Stimulated activated CD4-positive, alpha-beta T cell treated with anti-CD3 and anti-CD28 coated beads, Interleukin-4, amount 100 ng/mL, for 24 hours (primary cell): ENCODE measurements at regions not wholly inside any gene's neighbourhood (a gene's known extent, or its start where the extent isn't known, plus 50 kb on each side); places are given as distances from the start of the nearest gene placed in this dataset.
A peak's percentile ranks its signal among the peaks of the same experiment; 100 is the strongest.
"Not testable (repeated sequence)": the region's sequence is repeated elsewhere in the genome, so short reads cannot be mapped to it uniquely, and the experiment has no call there.

Experiments
- DNase-seq: peaks from one replicate; pipeline ENCODE4 v3.0.0-alpha.2; 2020

GRCh38 chr13:74264333-74264732 lies 130.1 kb upstream of the KLF12 start:
- no peak for DNase-seq

DNA sequence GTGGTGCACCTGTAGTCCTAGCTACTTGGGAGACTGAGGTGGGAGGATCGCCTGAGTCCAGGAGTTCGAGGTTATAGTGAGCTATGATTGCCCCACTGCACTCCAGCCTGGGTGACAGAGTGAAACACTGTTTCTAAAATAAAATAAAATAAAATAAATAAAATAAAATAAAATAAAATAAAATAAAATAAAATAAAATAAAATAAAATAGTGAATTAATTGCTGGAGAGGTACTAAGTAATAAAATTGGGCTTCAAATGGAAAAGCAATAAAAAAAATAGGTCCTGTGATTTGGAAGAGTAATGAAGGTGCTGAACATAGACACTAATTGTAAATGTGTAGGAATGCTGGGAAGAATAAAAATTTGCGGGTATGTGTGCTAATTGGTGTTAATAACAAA lies 126.2 kb upstream of the KLF12 start:
- not testable (repeated sequence) for DNase-seq

DNA sequence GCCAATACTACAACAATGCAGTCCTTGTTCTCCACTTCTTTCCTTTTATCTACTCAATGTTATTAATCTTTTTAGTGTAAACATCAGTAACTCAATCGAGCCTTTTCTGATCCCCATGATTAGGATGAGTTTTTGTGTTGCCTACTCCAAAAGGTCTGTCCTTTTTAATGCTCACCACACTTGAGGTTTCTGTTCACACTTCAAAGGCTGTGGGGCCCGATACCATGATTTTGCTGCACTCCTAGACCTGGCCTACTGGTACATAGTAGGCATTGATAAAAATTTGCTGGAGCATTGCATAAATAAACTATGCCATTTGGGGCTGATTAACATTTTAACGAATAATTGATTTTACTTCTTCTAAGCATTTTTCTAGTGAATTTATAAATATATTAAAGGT lies 125.4 kb upstream of the KLF12 start:
- DNase-seq: no peak

DNA sequence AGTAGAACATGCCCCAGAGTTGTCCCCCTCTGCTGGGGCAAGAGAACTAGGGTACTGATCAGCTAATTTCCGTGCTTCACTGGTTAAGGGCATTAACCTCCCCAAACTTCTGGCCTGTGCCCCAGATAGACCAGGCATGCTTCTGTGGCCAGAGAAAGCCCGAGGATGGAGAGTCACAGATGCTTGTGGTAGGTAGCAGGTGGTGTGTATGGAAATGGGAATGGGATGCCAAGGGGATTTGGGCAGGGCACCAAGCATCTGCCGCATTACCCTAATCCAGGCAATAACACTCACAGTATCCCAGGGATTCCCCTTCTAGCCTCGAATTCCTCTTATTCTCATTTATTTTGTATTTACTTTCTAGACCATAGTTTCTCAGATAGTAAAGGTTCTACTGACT lies 124.8 kb upstream of the KLF12 start:
- no peak for DNase-seq

GRCh38 chr13:74256969-74257368 lies 122.8 kb upstream of the KLF12 start:
- DNase-seq: no peak

- DNase-seq: no peak
Observed at GRCh38 chr13:74253161-74253560, 119.0 kb upstream of the KLF12 start.

DNA sequence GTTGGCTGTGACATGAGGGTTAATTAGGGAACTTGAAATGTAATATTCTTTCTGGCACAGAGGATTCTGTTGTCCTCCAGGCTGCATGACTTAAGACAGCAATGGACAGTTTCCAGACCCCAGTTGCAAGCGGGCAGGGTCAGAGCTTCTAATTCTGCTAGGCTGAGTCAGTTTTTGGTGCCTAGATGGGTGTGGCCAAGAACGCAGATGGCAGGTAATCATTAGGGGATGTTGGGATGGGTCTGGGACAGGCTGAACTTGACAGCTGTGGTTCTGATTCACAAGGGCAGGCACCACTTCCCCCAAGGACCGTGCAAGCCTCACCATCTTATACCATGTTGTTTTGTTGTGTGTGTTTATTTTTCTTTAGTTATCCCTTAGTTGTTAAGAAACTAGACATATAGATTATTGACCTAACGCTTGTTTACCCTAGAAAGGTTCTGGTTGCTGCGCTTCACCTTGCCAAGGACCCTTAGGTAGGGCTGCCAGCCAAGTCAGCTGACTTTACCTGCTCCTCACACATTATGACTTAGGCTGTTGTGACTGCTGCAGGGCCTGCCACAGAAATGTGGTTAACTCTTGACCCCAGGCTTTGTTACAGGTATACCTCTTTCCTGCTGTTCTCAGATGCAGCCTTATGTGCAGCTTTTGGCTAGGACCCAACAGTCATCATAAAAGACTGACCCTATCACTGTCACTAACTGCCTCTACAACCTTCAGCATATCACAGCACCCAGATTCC lies 117.7 kb upstream of the KLF12 start:
- no peak for DNase-seq

DNA sequence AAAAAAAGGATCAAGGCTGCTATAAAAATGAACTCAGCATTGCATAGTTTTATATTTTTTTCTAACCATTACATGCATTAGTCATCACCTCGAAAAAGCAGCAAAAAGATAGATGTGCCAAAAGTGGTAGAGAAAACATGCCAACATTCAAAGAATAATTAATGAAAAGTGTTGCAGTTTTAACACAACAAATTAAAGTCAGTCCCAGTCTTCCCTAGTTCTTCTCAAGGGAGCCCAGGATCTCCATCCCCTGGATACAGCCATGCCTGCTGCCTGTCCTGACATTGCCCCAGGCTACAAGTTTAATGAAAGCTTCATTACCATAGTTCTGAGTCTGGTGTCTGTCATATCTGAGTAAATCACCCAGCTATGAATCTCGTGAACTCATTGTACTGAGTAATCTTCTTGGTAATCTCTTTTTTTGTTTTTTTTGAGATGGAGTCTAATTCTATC lies 116.6 kb upstream of the KLF12 start:
- DNase-seq: no peak

DNA sequence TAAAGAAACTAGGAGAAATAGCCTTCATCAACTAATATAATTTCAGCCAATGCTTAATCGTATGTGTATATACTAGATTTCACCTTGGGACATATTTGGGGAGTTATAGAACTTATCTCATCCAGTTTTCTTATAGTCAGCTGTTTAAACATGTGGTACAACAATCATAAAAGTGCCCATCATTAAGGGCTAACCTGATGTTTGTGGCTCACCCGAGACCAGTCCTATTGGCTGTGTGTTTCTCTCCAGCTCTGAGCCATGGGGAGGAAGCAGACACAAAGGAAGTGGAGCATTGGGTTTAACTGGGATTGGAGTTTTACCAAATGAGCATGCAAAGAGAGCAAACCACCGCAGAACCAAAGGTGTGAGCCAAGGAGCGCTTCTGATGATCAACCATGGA lies 114.3 kb upstream of the KLF12 start:
- no peak for DNase-seq

GRCh38 chr13:74246487-74246886 lies 112.3 kb upstream of the KLF12 start:
- DNase-seq: peak; percentile 47

- no peak for DNase-seq
Observed at GRCh38 chr13:74243637-74244526, 109.7 kb upstream of the KLF12 start.

GRCh38 chr13:74241343-74241742 lies 107.1 kb upstream of the KLF12 start:
- not testable (repeated sequence) for DNase-seq

DNA sequence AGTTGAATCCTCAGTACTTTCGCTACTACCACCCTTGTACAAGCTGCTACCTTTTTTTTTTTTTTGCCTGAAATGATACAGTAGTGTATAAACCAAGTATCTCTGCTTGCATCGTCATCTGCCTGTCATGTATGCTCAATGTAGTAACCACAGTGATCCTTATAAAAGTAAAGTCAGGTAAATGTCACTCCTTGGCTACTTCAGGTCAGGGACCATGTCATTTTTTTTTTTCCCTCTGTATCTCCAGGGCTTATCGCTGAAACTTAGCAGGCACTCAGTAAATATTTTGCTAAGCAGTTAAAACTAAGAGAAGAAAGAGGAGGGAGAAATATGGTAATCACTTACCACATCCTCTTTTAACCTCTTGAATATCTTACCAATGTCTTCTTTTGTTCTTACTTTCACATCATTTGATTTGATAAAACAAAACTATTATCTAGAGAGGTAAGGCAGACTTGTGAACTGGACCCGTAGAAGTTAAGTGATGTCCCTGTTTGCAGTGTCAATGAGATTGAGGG lies 96.8 kb upstream of the KLF12 start:
- no peak for DNase-seq

GRCh38 chr13:74229242-74229641 lies 95.0 kb upstream of the KLF12 start:
- DNase-seq: no peak

- no peak for DNase-seq
Observed at GRCh38 chr13:74227476-74228158, 93.4 kb upstream of the KLF12 start.

DNA sequence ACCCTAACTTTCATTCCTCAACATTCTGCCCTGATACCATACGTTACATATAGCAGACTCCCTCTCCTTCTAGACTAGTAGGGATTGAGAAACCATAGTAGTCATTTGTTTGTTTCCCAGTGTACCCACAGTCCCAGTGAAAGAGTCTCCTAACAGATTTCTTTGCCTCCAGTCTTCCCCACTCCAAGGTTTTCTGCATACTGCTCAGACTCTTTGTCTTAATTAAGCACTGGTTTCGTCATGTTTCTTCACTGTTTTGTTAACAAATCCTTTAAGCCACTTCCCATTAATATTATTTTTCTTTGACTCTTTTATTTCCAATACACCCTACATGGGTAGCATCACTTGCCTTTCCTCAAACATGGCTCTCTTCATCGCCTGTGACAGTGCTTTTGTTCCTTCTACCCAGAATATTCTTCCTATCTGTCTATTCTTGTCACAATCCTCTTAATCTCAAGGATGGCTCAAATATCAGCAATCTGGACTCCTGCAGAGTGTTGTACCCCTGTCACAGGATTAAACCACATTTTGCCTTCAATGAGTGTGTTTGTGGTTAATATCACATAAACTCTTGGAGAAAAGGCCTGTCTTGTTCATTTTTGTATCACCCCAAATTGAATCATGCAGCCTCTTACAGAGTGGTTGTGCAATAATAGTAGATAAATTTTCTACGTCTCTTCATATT lies 92.7 kb upstream of the KLF12 start:
- DNase-seq: no peak

GRCh38 chr13:74221752-74222151 lies 87.5 kb upstream of the KLF12 start:
- no peak for DNase-seq

DNA sequence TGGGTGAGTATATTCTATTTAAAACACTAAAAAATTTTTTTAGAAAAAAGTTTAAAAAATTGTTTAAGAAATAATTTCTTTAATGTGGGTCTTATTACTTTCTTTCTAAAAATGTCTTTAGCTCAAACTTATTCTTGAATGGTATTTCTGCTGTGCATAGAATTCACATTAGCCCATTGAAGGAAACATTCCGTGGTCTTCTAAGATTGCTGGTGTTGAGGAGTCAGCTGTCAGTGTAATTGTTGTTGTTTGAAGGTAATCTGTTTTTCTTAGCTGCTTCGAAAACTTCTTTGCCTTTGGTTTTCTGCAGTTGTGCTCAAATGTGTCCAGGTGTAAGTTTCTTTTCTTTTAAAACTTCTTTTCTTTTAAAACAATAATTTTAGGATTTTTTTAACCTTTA lies 85.4 kb upstream of the KLF12 start:
- DNase-seq: no peak

DNA sequence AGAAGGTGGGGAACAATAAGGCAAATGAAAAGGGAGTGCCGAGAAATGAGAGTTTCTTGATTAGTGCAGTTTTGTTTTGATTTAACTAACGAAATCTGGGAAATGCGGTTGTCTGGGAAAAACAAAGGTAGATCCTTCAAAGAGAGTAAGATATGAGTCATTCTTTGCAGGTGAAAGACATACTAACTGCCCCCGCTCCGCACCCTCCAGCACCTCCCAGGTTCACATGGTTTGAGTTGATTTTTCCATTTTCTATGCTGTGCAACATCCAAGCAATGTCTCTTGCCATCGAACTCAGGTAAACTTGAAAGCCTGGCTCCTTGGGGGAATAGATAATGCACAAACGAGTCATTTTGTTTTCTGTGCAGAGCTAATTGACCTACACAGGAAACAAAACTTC lies 84.1 kb upstream of the KLF12 start:
- no peak for DNase-seq

DNA sequence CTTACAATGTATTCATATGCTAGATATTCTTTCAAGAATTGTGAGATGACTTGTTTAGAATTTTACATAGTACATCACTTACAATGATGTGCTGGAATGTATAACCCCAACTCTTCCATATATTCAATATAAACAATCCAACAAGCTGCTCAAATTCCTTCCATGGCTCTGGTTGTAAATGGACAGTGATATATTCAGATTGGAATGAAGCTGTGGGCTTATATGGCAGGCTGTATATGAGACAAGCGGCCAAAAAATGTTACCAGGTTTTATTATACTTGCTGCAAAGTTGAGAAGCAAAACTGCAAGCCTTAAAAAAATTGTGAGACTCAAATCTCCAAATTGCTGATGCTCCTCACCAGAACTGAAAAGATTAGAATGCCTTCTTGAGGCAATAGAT lies 83.6 kb upstream of the KLF12 start:
- no peak for DNase-seq

DNA sequence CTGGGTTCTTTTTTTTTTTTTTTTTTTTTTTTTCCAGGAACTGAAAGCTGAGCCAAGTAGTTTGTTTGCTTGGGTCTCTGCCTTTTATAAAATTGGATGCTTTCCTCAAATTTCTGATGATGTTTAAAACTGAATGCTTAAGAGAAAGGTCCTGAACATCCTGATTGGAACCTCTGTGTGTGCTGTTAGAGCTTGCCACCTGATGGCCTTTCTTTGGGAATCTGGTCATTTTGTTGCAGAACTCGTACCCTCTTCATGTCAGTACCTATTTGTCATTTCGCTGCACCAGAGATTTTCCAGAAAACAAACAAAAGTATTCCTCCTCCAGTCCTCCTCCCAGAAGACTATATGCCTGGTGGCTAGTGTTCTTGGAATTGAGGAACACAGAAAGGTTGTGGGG lies 81.2 kb upstream of the KLF12 start:
- DNase-seq: no peak

- DNase-seq: no peak
Observed at GRCh38 chr13:74214321-74214720, 80.1 kb upstream of the KLF12 start.
